Trophoblast cell (in vitro differentiated cells and primary cell): ENCODE measurements at regions not wholly inside any gene's neighbourhood (a gene's known extent, or its start where the extent isn't known, plus 50 kb on each side); places are given as distances from the start of the nearest gene placed in this dataset.

ENCODE experiments used
- DNase-seq, 2 donors: peaks; one replicate each; pipeline ENCODE4 v3.0.0-alpha.2; 2016
- H2AFZ ChIP-seq: 2 replicates; pipeline ENCODE4 v1.6.1; 2013; ENCODE audit warnings: low read length, moderate library complexity, mild to moderate bottlenecking; ENCODE audit not compliant: insufficient read depth, poor library complexity
- H2AK5ac ChIP-seq: 2 replicates; pipeline ENCODE4 v1.6.1; 2013; ENCODE audit warnings: mild to moderate bottlenecking, low read length
- H2BK120ac ChIP-seq: 2 replicates; pipeline ENCODE4 v1.6.1; 2013; ENCODE audit warnings: low read length, mild to moderate bottlenecking, moderate library complexity; ENCODE audit not compliant: insufficient read depth, poor library complexity
- H2BK12ac ChIP-seq: 2 replicates; pipeline ENCODE4 v1.6.1; 2013; ENCODE audit warnings: mild to moderate bottlenecking, low read length, moderate library complexity
- H2BK5ac ChIP-seq: 2 replicates; pipeline ENCODE4 v1.6.1; 2013; ENCODE audit warnings: low read length, low read depth, moderate library complexity, mild to moderate bottlenecking; ENCODE audit not compliant: poor library complexity
- H3K14ac ChIP-seq: 2 replicates; pipeline ENCODE4 v1.6.1; 2013; ENCODE audit warnings: mild to moderate bottlenecking, low read length
- H3K18ac ChIP-seq: 2 replicates; pipeline ENCODE4 v1.6.1; 2013; ENCODE audit warnings: mild to moderate bottlenecking, low read length
- H3K23ac ChIP-seq: 2 replicates; pipeline ENCODE4 v1.6.1; 2013; ENCODE audit warnings: low read length
- H3K27ac ChIP-seq: 2 replicates; pipeline ENCODE4 v1.5.1; 2013; ENCODE audit warnings: low read depth, mild to moderate bottlenecking, inconsistent platforms, low read length, moderate library complexity
- H3K27me3 ChIP-seq: 2 replicates; pipeline ENCODE4 v1.6.1; 2013; ENCODE audit warnings: inconsistent platforms, mild to moderate bottlenecking, low read length, moderate library complexity; ENCODE audit not compliant: insufficient read depth
- H3K36me3 ChIP-seq, 2 experiments: 1 replicate in 1 of 2; 2 replicates in 1 of 2; pipeline ENCODE4 v1.6.1; 2013; ENCODE audit warnings: low read length in 2 of 2, mild to moderate bottlenecking in 2 of 2, moderate library complexity in 1 of 2; ENCODE audit not compliant: insufficient read depth in 2 of 2, control insufficient read depth in 1 of 2
- H3K4ac ChIP-seq: 2 replicates; pipeline ENCODE4 v1.6.1; 2013; ENCODE audit warnings: low read depth, mild to moderate bottlenecking, low read length, moderate library complexity
- H3K4me1 ChIP-seq, 2 experiments: 1 replicate in 1 of 2; 2 replicates in 1 of 2; pipeline ENCODE4 v1.6.1; 2013; ENCODE audit warnings: low read length in 2 of 2, mild to moderate bottlenecking in 2 of 2, moderate library complexity in 1 of 2; ENCODE audit not compliant: insufficient read depth in 2 of 2, control insufficient read depth in 1 of 2
- H3K4me2 ChIP-seq: 2 replicates; pipeline ENCODE4 v1.6.1; 2013; ENCODE audit warnings: inconsistent platforms, mild to moderate bottlenecking, low read length, moderate library complexity
- H3K4me3 ChIP-seq: 2 replicates; pipeline ENCODE4 v1.5.1; 2013; ENCODE audit warnings: mild to moderate bottlenecking, low read depth, low read length, inconsistent platforms
- H3K79me1 ChIP-seq: one replicate; pipeline ENCODE4 v1.6.1; 2013; ENCODE audit warnings: low read length
- H3K79me2 ChIP-seq: 2 replicates; pipeline ENCODE4 v1.6.1; 2013; ENCODE audit warnings: low read length, mild to moderate bottlenecking; ENCODE audit not compliant: control insufficient read depth, insufficient read depth, poor library complexity
- H3K9ac ChIP-seq: 2 replicates; pipeline ENCODE4 v1.6.1; 2013; ENCODE audit warnings: mild to moderate bottlenecking, low read length
- H3K9me3 ChIP-seq: 2 replicates; pipeline ENCODE4 v1.6.1; 2013; ENCODE audit warnings: low read depth, mild to moderate bottlenecking, control low read depth, inconsistent platforms, low read length; ENCODE audit not compliant: insufficient read depth
- H4K12ac ChIP-seq: 2 replicates; pipeline ENCODE4 v1.6.1; 2013; ENCODE audit warnings: low read depth, mild to moderate bottlenecking, low read length, moderate library complexity
- H4K8ac ChIP-seq: 2 replicates; pipeline ENCODE4 v1.6.1; 2013; ENCODE audit warnings: low read depth, mild to moderate bottlenecking, low read length, moderate library complexity
- H4K91ac ChIP-seq: one replicate; pipeline ENCODE4 v1.6.1; 2013; ENCODE audit warnings: low read depth, mild to moderate bottlenecking, low read length, moderate library complexity
- WGBS: extraction: QIAGEN DNeasy Blood & Tissue Kit; methylation state at CpG from one replicate; pipeline ENCODE4 v1.1.7; 2013; ENCODE audit warnings: missing lambda C conversion rate; ENCODE audit not compliant: insufficient read length, insufficient coverage; ENCODE audit errors: extremely low coverage; 5-methylcytosine and 5-hydroxymethylcytosine counted together

DNA sequence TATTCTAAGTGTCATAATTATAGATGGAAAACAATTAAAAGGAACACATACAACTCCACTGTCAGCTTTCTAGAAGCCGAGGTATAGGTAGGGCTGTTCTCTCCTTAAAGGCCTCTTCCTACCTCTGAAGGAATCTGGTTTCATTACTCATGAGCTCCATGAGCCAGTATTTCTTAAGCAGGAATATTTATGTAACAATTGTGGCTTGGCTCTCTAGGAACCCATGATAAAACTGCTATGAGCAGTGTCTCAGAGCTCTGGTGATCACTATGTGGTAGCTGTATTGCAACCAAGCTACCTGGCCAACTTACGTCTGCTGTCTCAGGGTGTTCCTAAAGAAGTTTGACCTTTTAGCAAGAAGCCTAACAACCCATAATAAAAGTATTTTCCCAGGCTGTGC lies 157.7 kb downstream of the CEP120 start:
- Histone ChIP-seq H3K18ac (no peak overlapping the region), H3K27ac (no peak overlapping the region)
- WGBS: no CpG with 5 or more reads among the region's 2 CpGs

DNA sequence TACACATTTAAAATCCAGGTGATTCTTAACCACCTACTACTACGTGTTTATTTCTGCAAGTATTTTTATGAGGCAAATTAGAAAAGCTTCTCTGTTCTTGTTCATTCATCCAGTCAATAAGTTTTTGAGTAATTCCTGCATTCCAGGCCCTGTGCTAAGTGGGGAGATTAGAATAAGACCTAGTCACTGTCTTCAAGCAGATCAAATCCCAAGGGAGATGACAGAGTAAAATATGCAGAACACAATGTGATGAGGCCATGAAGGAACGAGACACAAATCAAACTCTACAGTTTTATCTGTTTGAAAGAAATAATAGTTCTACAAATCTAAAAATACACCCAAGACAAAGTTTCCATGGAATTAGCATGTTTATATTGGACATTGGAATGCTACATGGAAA lies 158.8 kb downstream of the CEP120 start:
- no CpG with 5 or more reads among the region's 2 CpGs for WGBS

More for the DNA sequence above, 157.7 kb downstream of the CEP120 start:
- H4K12ac ChIP-seq: no peak overlapping the region
- no peak overlapping the region for H4K8ac ChIP-seq
- H3K4me3 ChIP-seq: no peak overlapping the region
- no peak for DNase-seq
- H3K4me1 ChIP-seq: no peaks in the 10 kb centered on the region
- H2BK12ac ChIP-seq: no peak overlapping the region
- H3K79me2 ChIP-seq: no peaks in the 10 kb centered on the region
- H3K14ac ChIP-seq: no peak overlapping the region
- no peak overlapping the region for H2BK5ac ChIP-seq
- H2BK120ac ChIP-seq: no peak overlapping the region
- H3K9ac ChIP-seq: no peak overlapping the region
- H2AK5ac ChIP-seq: no peak overlapping the region
- no peaks in the 10 kb centered on the region for H3K27me3 ChIP-seq
- H4K91ac ChIP-seq: no peak overlapping the region
- no peak overlapping the region for H2AFZ ChIP-seq
- H3K36me3 ChIP-seq: no peaks in the 10 kb centered on the region
- H3K9me3 ChIP-seq: no peaks in the 10 kb centered on the region
- no peak overlapping the region for H3K23ac ChIP-seq
- no peak overlapping the region for H3K4ac ChIP-seq
- H3K4me2 ChIP-seq: no peak overlapping the region
- no peaks in the 10 kb centered on the region for H3K79me1 ChIP-seq

DNA sequence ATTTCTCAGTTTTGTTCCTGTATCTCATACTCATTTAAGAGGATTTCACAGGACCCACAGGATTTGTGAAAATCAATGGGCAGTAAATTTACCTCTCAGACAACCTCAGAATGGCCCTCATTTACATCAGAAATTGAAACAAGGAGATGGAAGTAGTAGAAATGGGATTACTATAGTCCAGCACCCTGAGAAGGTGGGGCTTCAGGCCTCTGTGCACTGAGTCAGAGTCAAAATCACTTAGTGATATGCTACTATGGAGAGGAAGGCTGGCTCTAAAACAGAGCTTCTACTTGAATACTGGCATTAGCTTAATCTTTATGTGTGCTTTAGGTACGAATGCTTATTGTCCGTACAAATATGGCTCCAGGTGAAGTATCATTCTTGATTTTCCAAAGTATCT lies 159.3 kb downstream of the CEP120 start:
- Histone ChIP-seq H3K4me2 (no peak overlapping the region), H2AFZ (no peak overlapping the region), H3K27ac (no peak overlapping the region), H2BK5ac (no peak overlapping the region), H4K91ac (no peak overlapping the region), H4K8ac (no peak overlapping the region), H3K14ac (no peak overlapping the region), H3K79me2 (no peaks in the 10 kb centered on the region), H4K12ac (no peak overlapping the region), H2AK5ac (no peak overlapping the region), H3K4me1 (no peaks in the 10 kb centered on the region), H3K9me3 (no peaks in the 10 kb centered on the region), H3K23ac (no peak overlapping the region), H3K27me3 (no peaks in the 10 kb centered on the region), H3K18ac (no peak overlapping the region), H3K4ac (no peak overlapping the region), H3K36me3 (peaks cover 0 to under 1% of the 10 kb centered on the region in 2 experiments), H2BK12ac (no peak overlapping the region), H2BK120ac (no peak overlapping the region), H3K9ac (no peak overlapping the region), H3K4me3 (no peak overlapping the region), H3K79me1 (no peaks in the 10 kb centered on the region)
- no CpG with 5 or more reads among the region's 2 CpGs for WGBS
- no peak for DNase-seq

More for the DNA sequence above, 158.8 kb downstream of the CEP120 start:
- H3K79me1 ChIP-seq: no peaks in the 10 kb centered on the region
- H2AFZ ChIP-seq: no peak overlapping the region
- DNase-seq: no peak
- no peaks in the 10 kb centered on the region for H3K36me3 ChIP-seq
- no peaks in the 10 kb centered on the region for H3K27me3 ChIP-seq
- H2BK5ac ChIP-seq: no peak overlapping the region
- H3K14ac ChIP-seq: no peak overlapping the region
- no peaks in the 10 kb centered on the region for H3K79me2 ChIP-seq
- H3K4ac ChIP-seq: no peak overlapping the region
- H3K4me2 ChIP-seq: no peak overlapping the region
- H4K12ac ChIP-seq: no peak overlapping the region
- H3K18ac ChIP-seq: no peak overlapping the region
- no peak overlapping the region for H3K23ac ChIP-seq
- no peak overlapping the region for H2AK5ac ChIP-seq
- H3K9ac ChIP-seq: no peak overlapping the region
- no peak overlapping the region for H2BK120ac ChIP-seq
- no peak overlapping the region for H4K8ac ChIP-seq
- H3K9me3 ChIP-seq: no peaks in the 10 kb centered on the region
- H2BK12ac ChIP-seq: no peak overlapping the region
- H3K4me3 ChIP-seq: no peak overlapping the region
- H3K27ac ChIP-seq: no peak overlapping the region
- no peaks in the 10 kb centered on the region for H3K4me1 ChIP-seq
- no peak overlapping the region for H4K91ac ChIP-seq

DNA sequence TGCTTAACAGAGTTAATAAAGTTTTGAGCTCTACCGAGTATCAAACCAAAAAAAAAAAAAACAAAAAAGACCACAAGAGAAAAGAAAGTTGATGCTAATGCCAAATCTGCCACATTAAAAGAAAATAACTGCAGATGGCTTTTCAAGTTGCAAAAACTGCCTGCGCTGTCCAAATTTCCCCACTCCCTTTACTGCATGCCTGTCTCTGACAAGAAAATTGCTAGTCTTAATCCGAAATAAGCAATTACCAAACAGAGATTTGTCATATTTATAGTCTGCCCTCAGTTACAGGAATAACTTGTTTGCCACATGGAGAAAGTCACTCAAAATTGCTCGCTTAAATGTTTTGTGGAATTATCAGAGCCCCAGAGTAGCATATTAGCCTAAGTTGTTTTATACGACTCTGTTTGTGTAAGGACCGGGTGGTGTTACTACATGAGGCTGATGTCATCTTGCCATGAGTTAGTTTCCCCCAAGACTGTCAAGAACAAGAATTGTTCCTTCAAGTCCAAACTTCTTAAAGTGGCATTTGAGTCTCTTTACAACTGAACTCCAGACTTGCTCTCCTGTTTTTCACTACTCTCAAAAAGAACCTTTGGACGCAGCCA lies 160.9 kb downstream of the CEP120 start:
- no CpG with 5 or more reads among the region's 7 CpGs for WGBS
- no peak overlapping the region for H2BK5ac ChIP-seq
- no peak overlapping the region for H4K12ac ChIP-seq
- no peak overlapping the region for H2BK12ac ChIP-seq
- no peaks in the 10 kb centered on the region for H3K79me1 ChIP-seq
- H3K79me2 ChIP-seq: no peaks in the 10 kb centered on the region
- H4K91ac ChIP-seq: no peak overlapping the region
- H3K4ac ChIP-seq: no peak overlapping the region
- no peak overlapping the region for H3K23ac ChIP-seq
- no peak overlapping the region for H3K4me3 ChIP-seq
- H2BK120ac ChIP-seq: no peak overlapping the region
- no peak overlapping the region for H3K18ac ChIP-seq
- no peak overlapping the region for H2AK5ac ChIP-seq
- H4K8ac ChIP-seq: no peak overlapping the region
- H3K4me2 ChIP-seq: no peak overlapping the region
- no peak overlapping the region for H3K27ac ChIP-seq
- H2AFZ ChIP-seq: no peak overlapping the region
- H3K14ac ChIP-seq: no peak overlapping the region
- no peaks in the 10 kb centered on the region for H3K4me1 ChIP-seq
- H3K9me3 ChIP-seq: no peaks in the 10 kb centered on the region
- H3K27me3 ChIP-seq: no peaks in the 10 kb centered on the region
- H3K9ac ChIP-seq: no peak overlapping the region
- peaks cover 0 to 2% of the 10 kb centered on the region in 2 experiments for H3K36me3 ChIP-seq
- DNase-seq: no peak
